ENCODE measurements at regions not wholly inside any gene's neighbourhood (a gene's known extent, or its start where the extent isn't known, plus 50 kb on each side); places are given as distances from the start of the nearest gene placed in this dataset.

GRCh38 chr4:141439223-141439622 is 197.2 kb upstream of the IL15 start:
- no peak for TF ChIP-seq CTCF (conservative IDR thresholded peaks at IDR 0.05)
- TF ChIP-seq EZH2 (IDR thresholded peaks at IDR 0.05; ENCODE audit: low read depth): no peak
